HepG2 (cell line): ENCODE measurements at regions not wholly inside any gene's neighbourhood (a gene's known extent, or its start where the extent isn't known, plus 50 kb on each side); places are given as distances from the start of the nearest gene placed in this dataset.

Experiments used
- ATAC-seq: fragments of 200-7000 bp; cut with Tn5 transposase; 3 replicates; pipeline ENCODE4 v1.9.1; 2020; ENCODE audit warnings: mild to moderate bottlenecking, moderate library complexity
- BruUV-seq: library from RNA; stranded (reverse); fragments of 400-500 nt; replicated peaks from 2 replicates; lab custom pipeline; 2021; lab: Mats Ljungman, UMichigan
- CTCF ChIA-PET: fragments of 300-600 bp; formaldehyde crosslinking; extraction: SDS; loops from one replicate; lab custom pipeline; 2021; ENCODE audit warnings: low total read pairs, inconsistent platforms, low intra/inter-chr PET ratio; lab: Yijun Ruan, JAX
- POLR2A ChIA-PET: fragments of 350-600 bp; sonication (Branson Sonifier 250); formaldehyde crosslinking; loops from one replicate; lab custom pipeline; 2020; ENCODE audit warnings: antibody characterized with exemption, inconsistent platforms; lab: Yijun Ruan, JAX
- DNase-seq: peaks from one replicate; pipeline ENCODE4 v3.0.0-alpha.2; 2015; ENCODE audit warnings: low spot score
- FAIRE-seq: peaks from 3 replicates; lab custom pipeline; 2011; peaks lifted over from hg19 to GRCh38; lab: Jason Lieb, UNC
- H2AFZ ChIP-seq: one replicate; pipeline ENCODE4 v1.6.1; 2011; ENCODE audit warnings: low read length, inconsistent platforms
- H3K27ac ChIP-seq: fragments of 300-600 bp; 3 replicates; pipeline ENCODE4 v1.8.0; 2011; ENCODE audit warnings: mixed run types, mild to moderate bottlenecking, mixed read lengths, low read length, inconsistent platforms; ENCODE audit not compliant: insufficient read depth; ENCODE audit errors: extremely low read length
- H3K27me3 ChIP-seq, 2 experiments: fragments of 200-600 bp in 1 of 2; 2 replicates in 1 of 2; 3 replicates in 1 of 2; pipeline versions ENCODE4 v1.6.0 to v1.8.0; 2011; ENCODE audit warnings: low read length in 2 of 2, mild to moderate bottlenecking in 2 of 2, moderate library complexity in 2 of 2, inconsistent platforms in 1 of 2; ENCODE audit not compliant: insufficient read depth in 2 of 2, control insufficient read depth in 1 of 2
- H3K36me3 ChIP-seq, 2 experiments: fragments of 200-600 bp in 1 of 2; replicated peaks in 1 of 2; 2 replicates in 1 of 2; 3 replicates in 1 of 2; pipeline versions ENCODE4 v1.5.1 to v1.8.0; 2011; ENCODE audit warnings: low read length in 2 of 2, inconsistent platforms in 1 of 2; ENCODE audit not compliant: insufficient read depth in 2 of 2, control insufficient read depth in 1 of 2
- H3K4me1 ChIP-seq: 2 replicates; pipeline ENCODE4 v1.5.1; 2012; ENCODE audit warnings: low read length, inconsistent platforms; ENCODE audit not compliant: insufficient read depth
- H3K4me2 ChIP-seq: 2 replicates; pipeline ENCODE4 v1.6.0; 2011; ENCODE audit warnings: low read depth, low read length, inconsistent platforms
- H3K4me3 ChIP-seq, 3 experiments: fragments of 200-600 bp in 1 of 3; sonication (generic), shearing (Covaris generic) in 1 of 3; replicated peaks in 1 of 3; 2 replicates each; pipeline ENCODE4 v1.5.1; 2011 to 2016; ENCODE audit warnings: low read length in 3 of 3, inconsistent platforms in 2 of 3, low read depth in 2 of 3, mild to moderate bottlenecking in 2 of 3, control low read depth in 1 of 3, mixed read lengths in 1 of 3; ENCODE audit not compliant: insufficient read depth in 1 of 3
- H3K79me2 ChIP-seq: one replicate; pipeline ENCODE4 v1.6.1; 2011; ENCODE audit warnings: low read length, inconsistent platforms; ENCODE audit not compliant: insufficient read depth
- H3K9ac ChIP-seq: 2 replicates; pipeline ENCODE4 v1.6.0; 2011; ENCODE audit warnings: mild to moderate bottlenecking, low read depth, low read length, inconsistent platforms; ENCODE audit not compliant: insufficient read depth
- H3K9me3 ChIP-seq: 2 replicates; pipeline ENCODE4 v1.5.1; 2012; ENCODE audit warnings: mild to moderate bottlenecking, low read length
- H4K20me1 ChIP-seq: 2 replicates; pipeline ENCODE4 v1.6.0; 2011; ENCODE audit warnings: inconsistent platforms, mild to moderate bottlenecking, low read length, moderate library complexity; ENCODE audit not compliant: insufficient read depth
- ZNF317 ChIP-seq: sonication (generic); formaldehyde crosslinking; IDR thresholded peaks from 2 replicates; pipeline ENCODE4 v1.5.0; 2020; ENCODE audit warnings: mild to moderate bottlenecking, missing genetic modification reagents
- ZNF746 ChIP-seq: sonication (generic); formaldehyde crosslinking; IDR thresholded peaks from 2 replicates; pipeline ENCODE4 v1.8.0; 2022; ENCODE audit warnings: mild to moderate bottlenecking, missing genetic modification reagents
- WGBS: methylation state at CpG from one replicate; pipeline ENCODE4 v1.1.6; 2017; ENCODE audit warnings: low lambda C conversion rate; 5-methylcytosine and 5-hydroxymethylcytosine counted together
- in situ Hi-C: cut with HindIII; loops from 2 replicates; pipeline ENCODE4 v1.10.0; 2017; ENCODE audit warnings: low pct_unique_long_range_greater_than_20kb; ENCODE audit not compliant: extremely low pct_ligation_motif_present
- intact Hi-C: fragments of 100-400 bp; cut with micrococcal nuclease; formaldehyde crosslinking; loops from one replicate; pipeline ENCODE4 v1.10.0; 2022; ENCODE audit not compliant: unreplicated experiment
- TF ChIP-seq, protein P1 (sequence below), 2 experiments: sonication (generic) in 1 of 2; formaldehyde crosslinking in 1 of 2; IDR thresholded peaks; 2 replicates each; pipeline versions ENCODE4 v1.5.1 to v1.6.1; 2011 to 2020; ENCODE audit warnings: borderline replicate concordance in 1 of 2, low read depth in 1 of 2, low read length in 1 of 2, mild to moderate bottlenecking in 1 of 2, missing genetic modification reagents in 1 of 2, moderate library complexity in 1 of 2
- TF ChIP-seq, protein P2 (sequence below): sonication (generic); formaldehyde crosslinking; conservative IDR thresholded peaks from 2 replicates; pipeline ENCODE4 v1.4.0; 2020; ENCODE audit warnings: missing genetic modification reagents

DNA sequence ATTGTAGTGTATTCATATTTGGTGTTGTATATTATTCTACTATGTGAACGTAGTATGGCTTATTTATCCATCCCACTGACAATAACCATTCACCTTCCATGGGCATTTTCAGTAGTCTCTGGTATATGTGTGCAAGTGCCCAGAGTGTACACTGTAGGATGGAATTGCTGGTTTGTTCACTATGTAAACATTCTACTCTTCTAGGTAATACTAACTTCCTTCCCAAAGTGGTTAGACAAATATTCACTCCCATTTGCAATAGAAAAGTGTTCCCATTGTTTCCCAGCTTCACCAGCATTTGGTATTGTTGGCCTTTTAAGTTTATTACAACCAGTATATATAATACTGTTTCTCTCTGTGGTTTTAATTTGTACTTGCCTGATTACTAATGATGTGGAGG, 153.7 kb downstream of the C7orf25 start:
- H3K4me1 ChIP-seq = no peaks in the 10 kb centered on the region
- no peaks in the 10 kb centered on the region for H3K27me3 ChIP-seq
- ChIA-PET POLR2A (no interaction called here), CTCF (no interaction called here)
- in situ Hi-C loops (no loop called here), intact Hi-C loops (no loop called here)
- H2AFZ ChIP-seq = no peak overlapping the region
- H3K9ac ChIP-seq = no peak overlapping the region
- H3K9me3 ChIP-seq = no peaks in the 10 kb centered on the region
- H3K36me3 ChIP-seq = no peaks in the 10 kb centered on the region
- no peak for DNase-seq
- 0% methylated on average over 1 of the region's 1 CpG for WGBS
- TF ChIP-seq, protein P1, sequence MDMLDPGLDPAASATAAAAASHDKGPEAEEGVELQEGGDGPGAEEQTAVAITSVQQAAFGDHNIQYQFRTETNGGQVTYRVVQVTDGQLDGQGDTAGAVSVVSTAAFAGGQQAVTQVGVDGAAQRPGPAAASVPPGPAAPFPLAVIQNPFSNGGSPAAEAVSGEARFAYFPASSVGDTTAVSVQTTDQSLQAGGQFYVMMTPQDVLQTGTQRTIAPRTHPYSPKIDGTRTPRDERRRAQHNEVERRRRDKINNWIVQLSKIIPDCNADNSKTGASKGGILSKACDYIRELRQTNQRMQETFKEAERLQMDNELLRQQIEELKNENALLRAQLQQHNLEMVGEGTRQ (IDR thresholded peaks at IDR 0.05; ENCODE audit: low read depth, low read length) = no peak
- TF ChIP-seq, protein P1 (CRISPR knock-in tag; IDR thresholded peaks at IDR 0.05; ENCODE audit: borderline replicate concordance) = no peak
- TF ChIP-seq, protein P2, sequence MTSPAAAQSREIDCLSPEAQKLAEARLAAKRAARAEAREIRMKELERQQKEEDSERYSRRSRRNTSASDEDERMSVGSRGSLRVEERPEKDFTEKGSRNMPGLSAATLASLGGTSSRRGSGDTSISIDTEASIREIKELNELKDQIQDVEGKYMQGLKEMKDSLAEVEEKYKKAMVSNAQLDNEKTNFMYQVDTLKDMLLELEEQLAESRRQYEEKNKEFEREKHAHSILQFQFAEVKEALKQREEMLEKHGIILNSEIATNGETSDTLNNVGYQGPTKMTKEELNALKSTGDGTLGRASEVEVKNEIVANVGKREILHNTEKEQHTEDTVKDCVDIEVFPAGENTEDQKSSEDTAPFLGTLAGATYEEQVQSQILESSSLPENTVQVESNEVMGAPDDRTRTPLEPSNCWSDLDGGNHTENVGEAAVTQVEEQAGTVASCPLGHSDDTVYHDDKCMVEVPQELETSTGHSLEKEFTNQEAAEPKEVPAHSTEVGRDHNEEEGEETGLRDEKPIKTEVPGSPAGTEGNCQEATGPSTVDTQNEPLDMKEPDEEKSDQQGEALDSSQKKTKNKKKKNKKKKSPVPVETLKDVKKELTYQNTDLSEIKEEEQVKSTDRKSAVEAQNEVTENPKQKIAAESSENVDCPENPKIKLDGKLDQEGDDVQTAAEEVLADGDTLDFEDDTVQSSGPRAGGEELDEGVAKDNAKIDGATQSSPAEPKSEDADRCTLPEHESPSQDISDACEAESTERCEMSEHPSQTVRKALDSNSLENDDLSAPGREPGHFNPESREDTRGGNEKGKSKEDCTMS (CRISPR knock-in tag) = no peak
- TF ChIP-seq ZNF317 = no peak
- TF ChIP-seq ZNF746 (CRISPR knock-in tag) = no peak
- H4K20me1 ChIP-seq = no peaks in the 10 kb centered on the region
- H3K4me2 ChIP-seq = no peak overlapping the region
- H3K79me2 ChIP-seq = no peaks in the 10 kb centered on the region
- no peak for ATAC-seq
- no peak overlapping the region for H3K27ac ChIP-seq
- no peak overlapping the region for H3K4me3 ChIP-seq
- no TSS peak for BruUV-seq
- no peak for FAIRE-seq
